HepG2 (cell line): ENCODE measurements at regions not wholly inside any gene's neighbourhood (a gene's known extent, or its start where the extent isn't known, plus 50 kb on each side); places are given as distances from the start of the nearest gene placed in this dataset.

Source experiments
- CBFB ChIP-seq: sonication (generic); formaldehyde crosslinking; IDR thresholded peaks from 2 replicates; pipeline ENCODE4 v1.4.0; 2020; ENCODE audit warnings: missing genetic modification reagents
- CREM ChIP-seq, 2 experiments: sonication (generic) in 1 of 2; formaldehyde crosslinking in 1 of 2; IDR thresholded peaks; 2 replicates each; pipeline versions ENCODE4 v1.4.0 to v1.6.1; 2016 to 2020; ENCODE audit warnings: antibody characterized with exemption in 1 of 2, mild to moderate bottlenecking in 1 of 2, missing genetic modification reagents in 1 of 2
- MXI1 ChIP-seq: IDR thresholded peaks from 3 replicates; pipeline ENCODE4 v1.6.1; 2012; ENCODE audit warnings: low read depth, low read length, inconsistent platforms, borderline replicate concordance
- POLR2A ChIP-seq, 2 experiments: IDR thresholded peaks; 2 replicates each; pipeline ENCODE4 v1.6.1; 2011; ENCODE audit warnings: low read depth in 2 of 2, low read length in 2 of 2, mild to moderate bottlenecking in 1 of 2, moderate library complexity in 1 of 2; ENCODE audit not compliant: insufficient read depth in 1 of 2
- POLR2AphosphoS5 ChIP-seq: IDR thresholded peaks from 2 replicates; pipeline ENCODE4 v1.6.1; 2012; ENCODE audit warnings: low read depth, low read length
- TAF1 ChIP-seq: sonication (generic); formaldehyde crosslinking; IDR thresholded peaks from 2 replicates; pipeline ENCODE4 v1.4.0; 2020; ENCODE audit warnings: missing genetic modification reagents
- TF ChIP-seq, protein P1 (sequence below): sonication (generic); formaldehyde crosslinking; IDR thresholded peaks from 2 replicates; pipeline ENCODE4 v1.4.0; 2020; ENCODE audit warnings: missing genetic modification reagents
- TF ChIP-seq, protein P2 (sequence below): sonication (generic); formaldehyde crosslinking; IDR thresholded peaks from 2 replicates; pipeline ENCODE4 v1.8.0; 2022; ENCODE audit warnings: low read depth, missing genetic modification reagents
- TF ChIP-seq, protein P3 (sequence below): sonication (generic); formaldehyde crosslinking; IDR thresholded peaks from 2 replicates; pipeline ENCODE4 v1.5.1; 2020; ENCODE audit warnings: missing genetic modification reagents, mild to moderate bottlenecking, borderline replicate concordance

GRCh38 chr11:128161994-128162393, 425.4 kb downstream of the ETS1 start:
- TF ChIP-seq CBFB (CRISPR knock-in tag) (no peak), MXI1 (no peak), POLR2AphosphoS5 (no peak), POLR2A (IDR thresholded peaks at IDR 0.05; ENCODE audit: insufficient read depth in 1 of 2, low read depth in 2 of 2, low read length in 2 of 2) (no peak), TAF1 (CRISPR knock-in tag) (no peak), CREM (IDR thresholded peaks at IDR 0.05) (no peak), CREM (CRISPR knock-in tag; IDR thresholded peaks at IDR 0.05) (no peak)
- TF ChIP-seq, protein P1, sequence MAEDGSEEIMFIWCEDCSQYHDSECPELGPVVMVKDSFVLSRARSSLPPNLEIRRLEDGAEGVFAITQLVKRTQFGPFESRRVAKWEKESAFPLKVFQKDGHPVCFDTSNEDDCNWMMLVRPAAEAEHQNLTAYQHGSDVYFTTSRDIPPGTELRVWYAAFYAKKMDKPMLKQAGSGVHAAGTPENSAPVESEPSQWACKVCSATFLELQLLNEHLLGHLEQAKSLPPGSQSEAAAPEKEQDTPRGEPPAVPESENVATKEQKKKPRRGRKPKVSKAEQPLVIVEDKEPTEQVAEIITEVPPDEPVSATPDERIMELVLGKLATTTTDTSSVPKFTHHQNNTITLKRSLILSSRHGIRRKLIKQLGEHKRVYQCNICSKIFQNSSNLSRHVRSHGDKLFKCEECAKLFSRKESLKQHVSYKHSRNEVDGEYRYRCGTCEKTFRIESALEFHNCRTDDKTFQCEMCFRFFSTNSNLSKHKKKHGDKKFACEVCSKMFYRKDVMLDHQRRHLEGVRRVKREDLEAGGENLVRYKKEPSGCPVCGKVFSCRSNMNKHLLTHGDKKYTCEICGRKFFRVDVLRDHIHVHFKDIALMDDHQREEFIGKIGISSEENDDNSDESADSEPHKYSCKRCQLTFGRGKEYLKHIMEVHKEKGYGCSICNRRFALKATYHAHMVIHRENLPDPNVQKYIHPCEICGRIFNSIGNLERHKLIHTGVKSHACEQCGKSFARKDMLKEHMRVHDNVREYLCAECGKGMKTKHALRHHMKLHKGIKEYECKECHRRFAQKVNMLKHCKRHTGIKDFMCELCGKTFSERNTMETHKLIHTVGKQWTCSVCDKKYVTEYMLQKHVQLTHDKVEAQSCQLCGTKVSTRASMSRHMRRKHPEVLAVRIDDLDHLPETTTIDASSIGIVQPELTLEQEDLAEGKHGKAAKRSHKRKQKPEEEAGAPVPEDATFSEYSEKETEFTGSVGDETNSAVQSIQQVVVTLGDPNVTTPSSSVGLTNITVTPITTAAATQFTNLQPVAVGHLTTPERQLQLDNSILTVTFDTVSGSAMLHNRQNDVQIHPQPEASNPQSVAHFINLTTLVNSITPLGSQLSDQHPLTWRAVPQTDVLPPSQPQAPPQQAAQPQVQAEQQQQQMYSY (CRISPR knock-in tag), result no peak
- TF ChIP-seq, protein P2, sequence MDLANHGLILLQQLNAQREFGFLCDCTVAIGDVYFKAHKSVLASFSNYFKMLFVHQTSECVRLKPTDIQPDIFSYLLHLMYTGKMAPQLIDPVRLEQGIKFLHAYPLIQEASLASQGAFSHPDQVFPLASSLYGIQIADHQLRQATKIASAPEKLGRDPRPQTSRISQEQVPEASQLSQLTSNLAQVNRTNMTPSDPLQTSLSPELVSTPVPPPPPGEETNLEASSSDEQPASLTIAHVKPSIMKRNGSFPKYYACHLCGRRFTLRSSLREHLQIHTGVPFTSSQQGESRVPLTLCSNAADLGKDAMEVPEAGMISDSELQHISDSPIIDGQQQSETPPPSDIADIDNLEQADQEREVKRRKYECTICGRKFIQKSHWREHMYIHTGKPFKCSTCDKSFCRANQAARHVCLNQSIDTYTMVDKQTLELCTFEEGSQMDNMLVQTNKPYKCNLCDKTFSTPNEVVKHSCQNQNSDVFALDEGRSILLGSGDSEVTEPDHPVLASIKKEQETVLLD (CRISPR knock-in tag), result no peak
- TF ChIP-seq, protein P3, sequence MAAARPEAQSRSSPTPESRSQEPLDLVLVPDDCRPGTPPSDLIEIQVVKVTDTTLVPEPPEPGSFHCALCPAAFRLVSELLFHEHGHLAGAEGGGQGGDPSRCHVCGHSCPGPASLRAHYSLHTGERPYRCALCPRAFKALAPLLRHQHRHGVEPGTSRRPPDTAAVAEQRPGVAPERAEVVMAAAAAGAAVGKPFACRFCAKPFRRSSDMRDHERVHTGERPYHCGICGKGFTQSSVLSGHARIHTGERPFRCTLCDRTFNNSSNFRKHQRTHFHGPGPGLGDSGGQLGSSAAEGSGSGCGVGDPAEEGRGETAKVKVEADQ (CRISPR knock-in tag), result no peak
